ENCODE measurements at regions not wholly inside any gene's neighbourhood (a gene's known extent, or its start where the extent isn't known, plus 50 kb on each side); places are given as distances from the start of the nearest gene placed in this dataset.

DNA sequence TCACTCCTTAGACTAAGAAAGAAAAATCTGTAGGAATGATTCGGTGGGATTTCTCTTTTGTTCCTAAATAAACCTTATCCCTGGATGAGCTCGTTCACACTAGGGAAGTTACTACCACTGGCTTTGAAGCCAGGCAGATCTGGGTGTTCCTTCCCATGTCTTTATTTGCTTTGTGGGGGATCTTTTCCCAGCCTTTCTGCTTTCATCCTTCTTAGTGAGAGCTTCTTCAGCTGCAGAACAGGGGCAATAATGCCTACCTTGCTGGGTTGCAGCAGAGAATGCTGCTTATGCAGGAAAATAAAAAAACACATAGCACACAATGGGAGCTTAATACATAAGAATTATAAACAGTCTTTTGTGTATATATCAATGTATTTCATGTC lies 292.1 kb downstream of the SOX11 start:
- TF ChIP-seq POLR2A (IDR thresholded peaks at IDR 0.05) (no peak), POLR2AphosphoS5 (IDR thresholded peaks at IDR 0.05) (no peak)
- TF ChIP-seq, protein P1, sequence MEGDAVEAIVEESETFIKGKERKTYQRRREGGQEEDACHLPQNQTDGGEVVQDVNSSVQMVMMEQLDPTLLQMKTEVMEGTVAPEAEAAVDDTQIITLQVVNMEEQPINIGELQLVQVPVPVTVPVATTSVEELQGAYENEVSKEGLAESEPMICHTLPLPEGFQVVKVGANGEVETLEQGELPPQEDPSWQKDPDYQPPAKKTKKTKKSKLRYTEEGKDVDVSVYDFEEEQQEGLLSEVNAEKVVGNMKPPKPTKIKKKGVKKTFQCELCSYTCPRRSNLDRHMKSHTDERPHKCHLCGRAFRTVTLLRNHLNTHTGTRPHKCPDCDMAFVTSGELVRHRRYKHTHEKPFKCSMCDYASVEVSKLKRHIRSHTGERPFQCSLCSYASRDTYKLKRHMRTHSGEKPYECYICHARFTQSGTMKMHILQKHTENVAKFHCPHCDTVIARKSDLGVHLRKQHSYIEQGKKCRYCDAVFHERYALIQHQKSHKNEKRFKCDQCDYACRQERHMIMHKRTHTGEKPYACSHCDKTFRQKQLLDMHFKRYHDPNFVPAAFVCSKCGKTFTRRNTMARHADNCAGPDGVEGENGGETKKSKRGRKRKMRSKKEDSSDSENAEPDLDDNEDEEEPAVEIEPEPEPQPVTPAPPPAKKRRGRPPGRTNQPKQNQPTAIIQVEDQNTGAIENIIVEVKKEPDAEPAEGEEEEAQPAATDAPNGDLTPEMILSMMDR (IDR thresholded peaks at IDR 0.05 in 8 of 11, conservative IDR thresholded peaks at IDR 0.05 in 3 of 11), result no peak

All from spleen (tissue), 7 donors.